ENCODE measurements at regions not wholly inside any gene's neighbourhood (a gene's known extent, or its start where the extent isn't known, plus 50 kb on each side); places are given as distances from the start of the nearest gene placed in this dataset.

DNA sequence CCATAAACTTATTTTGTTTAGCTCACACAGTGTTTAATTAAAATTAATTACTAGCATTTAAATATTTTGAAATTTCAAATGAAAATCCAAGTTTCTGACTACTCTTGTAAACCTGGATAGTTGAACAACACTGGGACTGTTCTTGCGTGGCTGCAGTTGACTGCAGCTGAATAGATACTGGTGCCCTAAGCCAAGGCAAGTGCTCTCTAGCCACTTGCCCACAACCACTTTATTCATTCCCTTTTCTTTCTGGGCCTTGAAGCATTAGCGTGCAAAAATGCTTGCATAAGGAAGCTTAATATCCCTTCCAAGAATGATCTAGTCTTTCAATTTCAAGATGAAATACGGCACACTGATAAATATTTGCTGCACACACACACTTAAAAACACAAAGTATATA lies 676.0 kb upstream of the MARCKS start:
- H3K36me3 ChIP-seq (ENCODE audit: insufficient read depth, low read length): no peaks in the 10 kb centered on the region
- H3K9me3 ChIP-seq (ENCODE audit: low read depth, low read length): no peaks in the 10 kb centered on the region
- no peak for DNase-seq (ENCODE audit: low read depth, low spot score)
- no peak overlapping the region for H3K27ac ChIP-seq
- H3K4me3 ChIP-seq: no peak overlapping the region
- H3K9ac ChIP-seq (ENCODE audit: insufficient read length): no peak overlapping the region
- TF ChIP-seq POLR2AphosphoS5 (IDR thresholded peaks at IDR 0.05; ENCODE audit: borderline replicate concordance, low read depth, low read length): no peak
- no peak for TF ChIP-seq FOXP2 (optimal IDR thresholded peaks at IDR 0.05; ENCODE audit: control extremely low read depth, extremely low read length, insufficient read depth)
- TF ChIP-seq EZH2 (IDR thresholded peaks at IDR 0.05): no peak

DNA sequence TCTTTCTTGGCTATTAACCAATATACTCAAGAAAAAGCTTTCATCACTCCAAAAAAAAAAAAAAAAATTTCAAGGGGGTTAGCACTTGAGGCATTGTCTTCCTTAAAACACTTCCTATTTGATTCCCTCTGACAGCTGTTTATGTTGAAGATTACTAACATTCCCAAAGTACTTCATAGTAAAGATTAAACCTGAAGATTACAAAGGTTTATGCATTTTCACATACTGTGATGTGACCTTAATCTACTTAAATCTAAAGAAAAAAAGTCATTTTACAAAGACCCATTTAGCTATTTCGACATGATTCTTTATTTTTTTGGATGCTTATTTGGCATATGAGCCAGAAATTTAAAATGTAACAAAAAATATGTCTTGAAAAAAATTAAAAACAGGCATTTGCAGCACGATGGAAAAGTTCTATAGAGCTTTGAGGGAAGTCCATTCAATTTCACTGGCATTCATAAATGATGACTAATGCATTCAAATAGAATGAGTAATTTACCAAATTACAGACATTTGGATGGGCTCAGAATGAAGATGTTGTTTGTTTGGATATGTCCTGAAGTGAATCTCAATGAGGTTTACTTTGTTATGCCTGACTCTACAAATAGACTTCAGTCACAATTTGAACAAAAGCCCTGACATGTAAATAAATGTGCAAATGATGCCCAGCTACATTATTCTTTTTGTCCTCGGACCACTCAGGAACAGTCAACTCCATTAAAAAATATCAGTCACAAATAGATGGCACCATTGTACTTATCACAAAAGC lies 674.6 kb upstream of the MARCKS start:
- Histone ChIP-seq H3K9ac (ENCODE audit: insufficient read length) (no peak overlapping the region), H3K36me3 (ENCODE audit: insufficient read depth, low read length) (no peaks in the 10 kb centered on the region), H3K4me3 (no peak overlapping the region), H3K9me3 (ENCODE audit: low read depth, low read length) (no peaks in the 10 kb centered on the region), H3K27ac (no peak overlapping the region)
- DNase-seq (ENCODE audit: low read depth, low spot score): no peak
- TF ChIP-seq EZH2 (IDR thresholded peaks at IDR 0.05): no peak
- no peak for TF ChIP-seq FOXP2 (optimal IDR thresholded peaks at IDR 0.05; ENCODE audit: control extremely low read depth, extremely low read length, insufficient read depth)
- TF ChIP-seq POLR2AphosphoS5 (IDR thresholded peaks at IDR 0.05; ENCODE audit: borderline replicate concordance, low read depth, low read length): no peak

DNA sequence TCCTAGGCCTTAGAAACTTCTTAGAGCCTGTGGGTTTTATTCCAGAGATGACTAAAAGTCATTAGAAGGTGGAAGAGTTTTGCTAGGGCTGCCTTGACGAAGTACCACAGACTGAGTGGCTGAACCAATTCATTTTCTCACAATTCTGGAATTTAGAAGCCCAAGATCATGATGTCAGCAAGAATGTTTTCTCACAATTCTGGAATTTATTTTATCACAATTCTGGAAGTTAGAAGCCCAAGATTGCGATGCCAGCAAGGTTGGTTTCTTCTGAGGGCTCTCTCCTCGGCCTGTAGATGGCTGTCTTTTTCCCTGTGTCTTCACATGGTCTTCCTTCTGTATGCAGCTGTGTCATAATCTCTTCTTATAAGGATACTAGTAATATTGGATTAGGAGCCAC lies 672.9 kb upstream of the MARCKS start:
- no peak for DNase-seq (ENCODE audit: low read depth, low spot score)
- Histone ChIP-seq H3K36me3 (ENCODE audit: insufficient read depth, low read length) (no peaks in the 10 kb centered on the region), H3K9ac (ENCODE audit: insufficient read length) (no peak overlapping the region), H3K27ac (no peak overlapping the region), H3K4me3 (no peak overlapping the region), H3K9me3 (ENCODE audit: low read depth, low read length) (no peaks in the 10 kb centered on the region)
- no peak for TF ChIP-seq FOXP2 (optimal IDR thresholded peaks at IDR 0.05; ENCODE audit: control extremely low read depth, extremely low read length, insufficient read depth)

DNA sequence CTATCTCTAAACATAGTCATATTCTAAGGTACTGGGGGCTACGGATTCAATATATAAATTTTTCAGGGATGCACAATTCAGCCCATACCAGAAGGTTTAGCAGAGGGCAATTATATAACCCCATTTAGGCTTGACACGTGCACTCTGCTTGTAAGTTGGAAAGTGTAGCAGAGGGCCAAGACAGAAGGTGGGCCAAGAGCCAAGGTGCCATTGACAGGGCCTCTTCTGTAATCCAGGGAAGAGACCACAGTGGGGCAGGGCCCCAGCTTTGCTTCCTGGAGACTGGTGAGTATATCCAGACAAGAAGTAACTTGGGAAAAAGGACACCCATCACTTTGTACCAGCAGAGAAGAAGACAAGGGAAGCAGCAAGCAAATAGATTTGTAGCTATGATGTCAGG lies 672.4 kb upstream of the MARCKS start:
- H3K9ac ChIP-seq (ENCODE audit: insufficient read length): no peak overlapping the region

DNA sequence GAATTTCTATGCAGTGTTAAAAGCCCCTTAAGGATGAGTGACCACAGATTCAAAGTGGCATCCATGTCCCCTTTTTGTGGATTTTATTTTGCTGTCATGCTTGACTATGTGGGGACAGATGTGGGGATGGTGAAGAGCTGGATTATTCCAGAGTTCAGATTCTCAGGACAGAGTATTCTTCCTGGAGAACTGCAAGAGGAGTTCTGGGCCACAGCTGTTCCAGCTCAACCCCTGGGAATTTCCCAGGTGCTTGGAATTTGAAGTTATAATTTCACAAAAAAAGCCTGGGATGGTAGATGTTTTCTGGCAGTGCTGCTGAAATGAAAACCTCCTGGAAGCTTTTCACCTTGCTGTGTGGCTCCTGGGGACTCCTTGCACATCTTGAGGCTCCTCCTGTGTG lies 671.8 kb upstream of the MARCKS start:
- H3K9me3 ChIP-seq (ENCODE audit: low read depth, low read length): no peaks in the 10 kb centered on the region
- no peak overlapping the region for H3K4me3 ChIP-seq
- no peak overlapping the region for H3K9ac ChIP-seq (ENCODE audit: insufficient read length)
- H3K36me3 ChIP-seq (ENCODE audit: insufficient read depth, low read length): no peaks in the 10 kb centered on the region
- no peak for TF ChIP-seq FOXP2 (optimal IDR thresholded peaks at IDR 0.05; ENCODE audit: control extremely low read depth, extremely low read length, insufficient read depth)
- no peak for DNase-seq (ENCODE audit: low read depth, low spot score)
- H3K27ac ChIP-seq: no peak overlapping the region

More for the DNA sequence above, 672.4 kb upstream of the MARCKS start:
- Histone ChIP-seq H3K4me3 (no peak overlapping the region), H3K36me3 (ENCODE audit: insufficient read depth, low read length) (no peaks in the 10 kb centered on the region), H3K27ac (no peak overlapping the region), H3K9me3 (ENCODE audit: low read depth, low read length) (no peaks in the 10 kb centered on the region)
- no peak for DNase-seq (ENCODE audit: low read depth, low spot score)
- TF ChIP-seq POLR2AphosphoS5 (IDR thresholded peaks at IDR 0.05; ENCODE audit: borderline replicate concordance, low read depth, low read length) (no peak), FOXP2 (optimal IDR thresholded peaks at IDR 0.05; ENCODE audit: control extremely low read depth, extremely low read length, insufficient read depth) (no peak), EZH2 (IDR thresholded peaks at IDR 0.05) (no peak)

DNA sequence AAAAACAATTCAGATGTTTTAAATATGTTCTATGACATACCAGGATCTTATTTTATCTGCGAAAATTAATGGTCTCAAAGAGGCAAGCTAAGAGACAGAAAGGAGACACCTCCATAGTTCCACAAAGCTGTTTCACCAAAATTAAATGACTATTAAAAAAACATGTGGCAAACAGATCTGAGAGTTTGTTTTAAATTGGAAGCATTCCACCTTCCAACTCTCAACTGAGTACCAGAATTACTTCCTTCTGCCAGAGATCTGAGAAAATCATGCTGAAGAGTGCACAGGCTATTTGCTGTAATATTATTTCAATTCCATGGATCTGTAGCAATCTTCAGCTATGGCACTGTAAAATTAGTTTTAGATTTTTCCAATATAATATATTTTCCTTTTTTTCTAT lies 669.5 kb upstream of the MARCKS start:
- DNase-seq (ENCODE audit: low read depth, low spot score): no peak
- Histone ChIP-seq H3K9ac (ENCODE audit: insufficient read length) (no peak overlapping the region), H3K36me3 (ENCODE audit: insufficient read depth, low read length) (no peaks in the 10 kb centered on the region), H3K9me3 (ENCODE audit: low read depth, low read length) (no peaks in the 10 kb centered on the region), H3K27ac (no peak overlapping the region), H3K4me3 (no peak overlapping the region)
- TF ChIP-seq FOXP2 (optimal IDR thresholded peaks at IDR 0.05; ENCODE audit: control extremely low read depth, extremely low read length, insufficient read depth): no peak
- TF ChIP-seq EZH2 (IDR thresholded peaks at IDR 0.05): no peak
- no peak for TF ChIP-seq POLR2AphosphoS5 (IDR thresholded peaks at IDR 0.05; ENCODE audit: borderline replicate concordance, low read depth, low read length)

DNA sequence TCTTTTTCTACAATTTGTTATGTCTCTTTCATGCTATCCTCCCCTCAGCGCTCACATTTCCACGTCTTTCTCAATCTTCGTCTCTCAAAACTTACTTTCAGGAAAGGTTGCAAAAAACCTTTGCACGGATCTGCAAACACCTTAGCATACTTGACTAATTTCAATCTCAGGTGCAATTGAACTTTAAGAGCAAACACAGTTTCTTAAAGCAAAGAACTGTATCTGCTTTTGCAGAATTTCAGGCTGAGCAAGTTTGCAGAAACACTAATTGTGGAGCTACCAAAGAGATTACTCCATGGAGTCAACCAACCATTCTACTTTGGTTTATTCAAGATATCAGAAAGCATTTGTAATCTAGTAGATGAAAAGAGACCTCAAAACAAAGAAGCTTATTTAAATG lies 668.2 kb upstream of the MARCKS start:
- Histone ChIP-seq H3K9me3 (ENCODE audit: low read depth, low read length) (peaks cover 5% of the 10 kb centered on the region; the same call in 1 of the 2 replicates), H3K4me3 (no peak overlapping the region), H3K36me3 (ENCODE audit: insufficient read depth, low read length) (no peaks in the 10 kb centered on the region), H3K9ac (ENCODE audit: insufficient read length) (no peak overlapping the region), H3K27ac (no peak overlapping the region)
- DNase-seq (ENCODE audit: low read depth, low spot score): no peak
- TF ChIP-seq FOXP2 (optimal IDR thresholded peaks at IDR 0.05; ENCODE audit: control extremely low read depth, extremely low read length, insufficient read depth) (no peak), POLR2AphosphoS5 (IDR thresholded peaks at IDR 0.05; ENCODE audit: borderline replicate concordance, low read depth, low read length) (no peak), EZH2 (IDR thresholded peaks at IDR 0.05) (no peak)

DNA sequence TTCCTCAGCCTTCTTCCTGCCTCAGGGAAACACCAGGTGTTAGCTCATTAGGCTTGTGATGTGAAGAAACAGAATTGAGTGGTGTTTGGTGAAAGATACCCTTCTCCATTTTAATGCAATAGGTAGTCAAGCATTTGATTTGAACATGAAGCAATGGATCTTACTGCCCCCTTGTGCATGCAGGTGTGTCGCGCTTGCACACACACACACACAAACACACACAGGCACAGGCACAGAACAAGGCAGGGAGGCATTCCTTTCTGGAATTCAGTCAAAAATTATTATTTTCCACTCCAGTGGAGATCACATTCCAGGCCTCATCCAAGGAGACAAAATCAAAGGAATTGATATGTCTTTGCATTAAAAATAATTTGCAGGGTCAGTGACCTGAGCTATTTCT lies 667.0 kb upstream of the MARCKS start:
- TF ChIP-seq POLR2AphosphoS5 (IDR thresholded peaks at IDR 0.05; ENCODE audit: borderline replicate concordance, low read depth, low read length) (no peak), EZH2 (IDR thresholded peaks at IDR 0.05) (no peak), FOXP2 (optimal IDR thresholded peaks at IDR 0.05; ENCODE audit: control extremely low read depth, extremely low read length, insufficient read depth) (no peak)
- DNase-seq (ENCODE audit: low read depth, low spot score): no peak
- Histone ChIP-seq H3K27ac (no peak overlapping the region), H3K4me3 (no peak overlapping the region), H3K36me3 (ENCODE audit: insufficient read depth, low read length) (no peaks in the 10 kb centered on the region), H3K9ac (ENCODE audit: insufficient read length) (no peak overlapping the region), H3K9me3 (ENCODE audit: low read depth, low read length) (peaks cover 5% of the 10 kb centered on the region; the same call in 1 of the 2 replicates)

DNA sequence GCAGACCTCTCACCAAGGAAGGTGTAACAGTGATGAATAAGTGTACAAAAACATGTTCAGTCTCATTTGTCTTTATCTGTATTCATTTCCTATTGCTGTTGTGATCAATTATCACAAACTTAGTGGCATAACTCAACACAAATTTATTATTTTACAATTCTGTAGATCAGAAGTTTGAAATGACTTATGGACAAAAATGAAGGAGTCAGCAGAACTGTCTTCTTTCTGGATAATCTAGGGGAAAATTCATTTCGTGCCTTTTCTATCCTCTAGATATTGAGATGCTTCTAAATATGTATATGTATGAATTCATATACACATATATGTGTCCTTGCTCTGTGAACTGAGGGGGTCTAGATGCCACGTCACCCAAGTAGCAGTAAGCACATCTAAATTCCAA lies 663.1 kb upstream of the MARCKS start:
- no peak for DNase-seq (ENCODE audit: low read depth, low spot score)
- Histone ChIP-seq H3K36me3 (ENCODE audit: insufficient read depth, low read length) (no peaks in the 10 kb centered on the region), H3K27ac (no peak overlapping the region), H3K9me3 (ENCODE audit: low read depth, low read length) (peaks cover 5% of the 10 kb centered on the region; the same call in 1 of the 2 replicates), H3K4me3 (no peak overlapping the region), H3K9ac (ENCODE audit: insufficient read length) (no peak overlapping the region)
- no peak for TF ChIP-seq EZH2 (IDR thresholded peaks at IDR 0.05)
- no peak for TF ChIP-seq FOXP2 (optimal IDR thresholded peaks at IDR 0.05; ENCODE audit: control extremely low read depth, extremely low read length, insufficient read depth)
- TF ChIP-seq POLR2AphosphoS5 (IDR thresholded peaks at IDR 0.05; ENCODE audit: borderline replicate concordance, low read depth, low read length): no peak

Measured in SK-N-MC (cell line).